H1 (cell line): ENCODE measurements at regions not wholly inside any gene's neighbourhood (a gene's known extent, or its start where the extent isn't known, plus 50 kb on each side); places are given as distances from the start of the nearest gene placed in this dataset.

Experiments used
- CTCF ChIA-PET: fragments of 300-600 bp; sonication (Branson Sonifier 250); formaldehyde crosslinking; loops from one replicate; lab custom pipeline; 2021; ENCODE audit not compliant: partially characterized antibody; lab: Charles Lee
- POLR2A ChIA-PET: fragments of 300-600 bp; sonication (Branson Sonifier 250); formaldehyde crosslinking; loops from one replicate; lab custom pipeline; 2021; ENCODE audit warnings: inconsistent platforms; ENCODE audit not compliant: partially characterized antibody; lab: Charles Lee
- DNase-seq, 2 experiments: peaks; one replicate each; pipeline versions ENCODE4 v3.0.0 to v3.0.0-alpha.2; 2010 to 2022; ENCODE audit warnings: low spot score in 2 of 2, low read depth in 1 of 2, mixed read lengths in 1 of 2
- FAIRE-seq: peaks from 2 replicates; lab custom pipeline; 2011; peaks lifted over from hg19 to GRCh38; lab: Jason Lieb, UNC
- H2AFZ ChIP-seq: 2 replicates; pipeline ENCODE4 v1.8.1; 2012; ENCODE audit warnings: low read length, inconsistent platforms
- H2AK5ac ChIP-seq: 2 replicates; pipeline ENCODE4 v1.6.1; 2013; ENCODE audit warnings: low read depth, low read length
- H2BK120ac ChIP-seq: replicated peaks from 2 replicates; pipeline ENCODE3; 2013; ENCODE audit warnings: low read depth, low read length, inconsistent platforms
- H2BK12ac ChIP-seq: 2 replicates; pipeline ENCODE4 v1.6.1; 2013; ENCODE audit warnings: low read depth, low read length
- H2BK15ac ChIP-seq: 2 replicates; pipeline ENCODE4 v1.6.1; 2013; ENCODE audit warnings: low read length
- H2BK20ac ChIP-seq: 2 replicates; pipeline ENCODE4 v1.6.1; 2013; ENCODE audit warnings: low read length
- H2BK5ac ChIP-seq: 2 replicates; pipeline ENCODE4 v1.6.1; 2013; ENCODE audit warnings: low read depth, low read length
- H3K14ac ChIP-seq: 2 replicates; pipeline ENCODE4 v1.6.1; 2013; ENCODE audit warnings: inconsistent platforms; ENCODE audit not compliant: insufficient read length
- H3K18ac ChIP-seq: 2 replicates; pipeline ENCODE4 v1.6.1; 2013; ENCODE audit warnings: low read length; ENCODE audit errors: extremely low read depth
- H3K23ac ChIP-seq: 2 replicates; pipeline ENCODE4 v1.6.1; 2013; ENCODE audit warnings: inconsistent platforms; ENCODE audit not compliant: insufficient read length
- H3K23me2 ChIP-seq: 2 replicates; pipeline ENCODE4 v1.6.1; 2013; ENCODE audit warnings: low read depth, low read length
- H3K27ac ChIP-seq: 2 replicates; pipeline ENCODE4 v1.6.1; 2011; ENCODE audit warnings: low read depth, low read length, inconsistent platforms
- H3K27me3 ChIP-seq, 4 experiments: replicated peaks in 1 of 4; 1 replicate in 1 of 4; 2 replicates in 3 of 4; pipeline versions ENCODE4 v1.6.1 to v1.8.1; 2011 to 2013; ENCODE audit warnings: low read length in 3 of 4, mild to moderate bottlenecking in 3 of 4, inconsistent platforms in 2 of 4, mixed read lengths in 2 of 4, moderate library complexity in 1 of 4; ENCODE audit not compliant: control insufficient read depth in 3 of 4, insufficient read depth in 3 of 4; ENCODE audit errors: extremely low read depth in 1 of 4
- H3K36me3 ChIP-seq, 4 experiments: 2 replicates each; pipeline versions ENCODE4 v1.6.1 to v1.8.1; 2011 to 2013; ENCODE audit warnings: mild to moderate bottlenecking in 4 of 4, low read length in 3 of 4, moderate library complexity in 2 of 4, control low read depth in 1 of 4, inconsistent platforms in 1 of 4; ENCODE audit not compliant: insufficient read depth in 4 of 4, control insufficient read depth in 2 of 4
- H3K4ac ChIP-seq: replicated peaks from 2 replicates; pipeline ENCODE3; 2013; ENCODE audit warnings: low read length, low read depth, mixed read lengths, inconsistent platforms; ENCODE audit not compliant: insufficient read length
- H3K4me1 ChIP-seq, 4 experiments: replicated peaks in 1 of 4; 1 replicate in 1 of 4; 2 replicates in 3 of 4; pipeline versions ENCODE4 v1.6.1 to v1.8.1; 2011 to 2013; ENCODE audit warnings: low read length in 3 of 4, inconsistent platforms in 2 of 4, mixed read lengths in 1 of 4; ENCODE audit not compliant: insufficient read depth in 4 of 4, control insufficient read depth in 3 of 4
- H3K4me2 ChIP-seq, 2 experiments: 2 replicates each; pipeline versions ENCODE4 v1.6.1 to v1.8.1; 2011 to 2013; ENCODE audit warnings: low read depth in 2 of 2, low read length in 2 of 2, control low read depth in 1 of 2, inconsistent platforms in 1 of 2, mild to moderate bottlenecking in 1 of 2; ENCODE audit not compliant: insufficient read depth in 1 of 2
- H3K4me3 ChIP-seq, 4 experiments: fragments of 200-600, 300-600 bp in 1 of 4; sonication (generic), shearing (Covaris generic), sonication (Bioruptor Twin) in 1 of 4; 2 replicates each; pipeline versions ENCODE4 v1.5.1 to v1.8.1; 2011 to 2016; ENCODE audit warnings: low read length in 4 of 4, low read depth in 3 of 4, control low read depth in 2 of 4, inconsistent platforms in 2 of 4, mild to moderate bottlenecking in 2 of 4, mixed read lengths in 1 of 4, moderate library complexity in 1 of 4; ENCODE audit not compliant: insufficient read depth in 2 of 4; ENCODE audit errors: extremely low read depth in 1 of 4
- H3K56ac ChIP-seq: replicated peaks from 2 replicates; pipeline ENCODE3; 2013; ENCODE audit warnings: low read depth, mild to moderate bottlenecking, mixed read lengths, low read length, inconsistent platforms; ENCODE audit not compliant: insufficient read length
- H3K79me1 ChIP-seq: 2 replicates; pipeline ENCODE4 v1.6.1; 2013; ENCODE audit warnings: low read depth, low read length, control low read depth
- H3K79me2 ChIP-seq, 2 experiments: 2 replicates each; pipeline versions ENCODE4 v1.6.1 to v1.8.1; 2012 to 2013; ENCODE audit warnings: low read length in 2 of 2, mild to moderate bottlenecking in 2 of 2, inconsistent platforms in 1 of 2; ENCODE audit not compliant: insufficient read depth in 2 of 2, control insufficient read depth in 1 of 2
- H3K9ac ChIP-seq, 4 experiments: replicated peaks in 1 of 4; 1 replicate in 1 of 4; 2 replicates in 3 of 4; pipeline versions ENCODE4 v1.6.1 to v1.8.1; 2011 to 2013; ENCODE audit warnings: low read depth in 3 of 4, low read length in 3 of 4, control low read depth in 2 of 4, mild to moderate bottlenecking in 2 of 4, moderate library complexity in 2 of 4, inconsistent platforms in 1 of 4; ENCODE audit errors: extremely low read depth in 1 of 4
- H3K9me3 ChIP-seq, 2 experiments: 2 replicates each; pipeline versions ENCODE4 v1.6.1 to v1.8.1; 2012 to 2013; ENCODE audit warnings: mild to moderate bottlenecking in 2 of 2, moderate library complexity in 2 of 2, control low read depth in 1 of 2, inconsistent platforms in 1 of 2, low read depth in 1 of 2, low read length in 1 of 2, mixed read lengths in 1 of 2; ENCODE audit not compliant: insufficient read depth in 2 of 2
- H4K20me1 ChIP-seq, 2 experiments: replicated peaks in 1 of 2; 2 replicates each; pipeline versions ENCODE3 to v1.8.1; 2011 to 2013; ENCODE audit warnings: inconsistent platforms in 2 of 2, low read length in 2 of 2, mild to moderate bottlenecking in 1 of 2; ENCODE audit not compliant: insufficient read depth in 2 of 2, control insufficient read depth in 1 of 2
- H4K5ac ChIP-seq: 2 replicates; pipeline ENCODE4 v1.6.1; 2013; ENCODE audit warnings: low read length, low read depth, mixed read lengths, inconsistent platforms; ENCODE audit not compliant: insufficient read length
- H4K8ac ChIP-seq: 2 replicates; pipeline ENCODE4 v1.8.0; 2013; ENCODE audit warnings: mild to moderate bottlenecking, moderate library complexity, low read length, inconsistent platforms; ENCODE audit not compliant: insufficient read depth; ENCODE audit errors: extremely low read depth
- H4K91ac ChIP-seq: replicated peaks from 2 replicates; pipeline ENCODE3; 2013; ENCODE audit warnings: low read length, mixed read lengths, inconsistent platforms; ENCODE audit not compliant: insufficient read length
- CEBPB ChIP-seq: IDR thresholded peaks from 2 replicates; pipeline ENCODE4 v1.6.1; 2012; ENCODE audit warnings: low read depth, low read length
- CHD2 ChIP-seq: IDR thresholded peaks from 2 replicates; pipeline ENCODE4 v1.6.1; 2012; ENCODE audit warnings: low read length, improper control_type of control experiment
- SIRT6 ChIP-seq: IDR thresholded peaks from one replicate; pipeline ENCODE4 v1.7.1; 2012; ENCODE audit warnings: low read length, inconsistent platforms
- SP1 ChIP-seq: IDR thresholded peaks from 2 replicates; pipeline ENCODE4 v1.6.1; 2011; ENCODE audit warnings: low read depth, low read length
- TAF7 ChIP-seq: optimal IDR thresholded peaks from 2 replicates; pipeline ENCODE3; 2011; ENCODE audit warnings: low read depth, mild to moderate bottlenecking, inconsistent platforms, low read length, moderate library complexity, borderline replicate concordance
- TCF12 ChIP-seq: IDR thresholded peaks from 2 replicates; pipeline ENCODE4 v1.6.1; 2011; ENCODE audit warnings: low read depth, mild to moderate bottlenecking, low read length
- WGBS, 2 experiments: shearing (Covaris generic) in 1 of 2; methylation state at CpG; one replicate each; pipeline versions ENCODE4 v1.1.6 to v1.1.7; 2013 to 2015; ENCODE audit warnings: low lambda C conversion rate in 2 of 2, mixed read lengths in 2 of 2, inconsistent platforms in 1 of 2, low coverage in 1 of 2, missing lambda C conversion rate in 1 of 2; ENCODE audit not compliant: insufficient replicate concordance in 2 of 2, insufficient coverage in 1 of 2, insufficient read length in 1 of 2; ENCODE audit errors: extremely low coverage in 1 of 2, missing lambda C conversion rate in 1 of 2; 5-methylcytosine and 5-hydroxymethylcytosine counted together
- TF ChIP-seq, protein P1 (sequence below): IDR thresholded peaks from 2 replicates; pipeline ENCODE4 v1.6.1; 2011; ENCODE audit warnings: low read depth, mild to moderate bottlenecking, low read length; ENCODE audit not compliant: insufficient read depth

DNA sequence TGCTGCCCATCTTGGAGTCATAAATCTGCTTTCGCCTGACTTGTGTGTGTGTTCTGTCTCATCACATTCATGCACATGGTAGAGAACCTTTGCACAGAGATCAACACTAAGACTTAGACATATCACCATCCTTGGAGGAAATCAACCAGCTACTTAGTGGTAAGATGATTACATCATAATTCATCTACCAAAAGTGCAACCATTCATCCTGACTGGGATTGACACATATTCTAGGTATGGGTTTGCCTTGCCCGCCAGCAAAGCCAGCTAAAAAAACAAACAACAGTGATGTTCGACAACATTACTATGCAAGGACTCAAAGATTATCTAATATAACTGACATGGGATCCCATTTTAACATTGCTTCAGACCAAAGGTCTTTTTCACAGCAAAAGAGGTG lies 228.7 kb downstream of the NUAK1 start:
- H2BK120ac ChIP-seq = no peak overlapping the region
- no peaks in the 10 kb centered on the region for H3K79me1 ChIP-seq
- no peak overlapping the region for H3K4me2 ChIP-seq
- no peak overlapping the region for H4K5ac ChIP-seq
- no peaks in the 10 kb centered on the region for H3K9me3 ChIP-seq
- H2BK15ac ChIP-seq = no peak overlapping the region
- CTCF ChIA-PET = interaction anchor here (1.9 kb wide), 1 partner anchor 10 kb away, joined by 6 read pairs; no protein-coding TSS in a partner anchor
- H3K9ac ChIP-seq = no peak overlapping the region
- no peaks in the 10 kb centered on the region for H3K4me1 ChIP-seq
- H2AK5ac ChIP-seq = no peak overlapping the region
- H3K56ac ChIP-seq = no peak overlapping the region
- H2BK5ac ChIP-seq = no peak overlapping the region
- H3K27ac ChIP-seq = no peak overlapping the region
- FAIRE-seq (no peak), DNase-seq (no peak)
- no peaks in the 10 kb centered on the region for H4K20me1 ChIP-seq
- no peak overlapping the region for H3K4me3 ChIP-seq
- H4K8ac ChIP-seq = no peak overlapping the region
- no peak overlapping the region for H2BK20ac ChIP-seq
- H3K14ac ChIP-seq = no peak overlapping the region
- no peak overlapping the region for H3K4ac ChIP-seq
- H2BK12ac ChIP-seq = no peak overlapping the region
- WGBS, 2 experiments = 85% methylated on average over 3 of the region's 3 CpGs; no CpG with 5 or more reads in 1 of the 2 experiments
- no peaks in the 10 kb centered on the region for H3K27me3 ChIP-seq
- no peaks in the 10 kb centered on the region for H3K36me3 ChIP-seq
- POLR2A ChIA-PET = no interaction called here
- H2AFZ ChIP-seq = no peak overlapping the region
- no peak overlapping the region for H3K23ac ChIP-seq
- H4K91ac ChIP-seq = no peak overlapping the region
- H3K23me2 ChIP-seq = no peaks in the 10 kb centered on the region; the same call in 1 of the 2 replicates
- no peak overlapping the region for H3K18ac ChIP-seq
- no peaks in the 10 kb centered on the region for H3K79me2 ChIP-seq
- TF ChIP-seq, protein P1, sequence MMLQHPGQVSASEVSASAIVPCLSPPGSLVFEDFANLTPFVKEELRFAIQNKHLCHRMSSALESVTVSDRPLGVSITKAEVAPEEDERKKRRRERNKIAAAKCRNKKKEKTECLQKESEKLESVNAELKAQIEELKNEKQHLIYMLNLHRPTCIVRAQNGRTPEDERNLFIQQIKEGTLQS = no peak
- no peak for TF ChIP-seq CHD2
- no peak for TF ChIP-seq TCF12
- TF ChIP-seq SIRT6 = no peak
- no peak for TF ChIP-seq CEBPB
- TF ChIP-seq SP1 = no peak
- TF ChIP-seq TAF7 = no peak
